H9 (cell line): ENCODE measurements at regions not wholly inside any gene's neighbourhood (a gene's known extent, or its start where the extent isn't known, plus 50 kb on each side); places are given as distances from the start of the nearest gene placed in this dataset.

Experiments used
- DNase-seq: peaks from one replicate; pipeline ENCODE4 v3.0.0-alpha.2; 2017
- H2AFZ ChIP-seq: one replicate; pipeline ENCODE4 v1.6.1; 2013; ENCODE audit warnings: mild to moderate bottlenecking, low read length, control low read depth, moderate library complexity
- H2AK5ac ChIP-seq: 2 replicates; pipeline ENCODE4 v1.6.1; 2013; ENCODE audit warnings: low read length, control low read depth, mixed read lengths; ENCODE audit not compliant: insufficient read length
- H2BK120ac ChIP-seq: one replicate; pipeline ENCODE4 v1.6.1; 2013; ENCODE audit warnings: low read depth, mild to moderate bottlenecking, low read length, control low read depth, inconsistent platforms; ENCODE audit not compliant: poor library complexity, severe bottlenecking
- H2BK12ac ChIP-seq: 2 replicates; pipeline ENCODE4 v1.6.1; 2013; ENCODE audit warnings: low read length, control low read depth, mixed read lengths, low read depth; ENCODE audit not compliant: insufficient read length
- H2BK15ac ChIP-seq: 2 replicates; pipeline ENCODE4 v1.6.1; 2013; ENCODE audit warnings: low read depth, low read length, control low read depth
- H2BK20ac ChIP-seq: one replicate; pipeline ENCODE4 v1.6.1; 2013; ENCODE audit warnings: low read depth, mild to moderate bottlenecking, low read length, control low read depth, inconsistent platforms; ENCODE audit not compliant: poor library complexity, severe bottlenecking
- H2BK5ac ChIP-seq: 2 replicates; pipeline ENCODE4 v1.6.1; 2013; ENCODE audit warnings: low read length, control low read depth, mixed read lengths; ENCODE audit not compliant: insufficient read length
- H3K14ac ChIP-seq: 2 replicates; pipeline ENCODE4 v1.6.1; 2013; ENCODE audit warnings: low read length, control low read depth; ENCODE audit not compliant: insufficient read depth
- H3K18ac ChIP-seq: 2 replicates; pipeline ENCODE4 v1.6.1; 2013; ENCODE audit warnings: low read depth, mild to moderate bottlenecking, mixed read lengths, low read length, control low read depth; ENCODE audit not compliant: insufficient read length
- H3K23ac ChIP-seq: 2 replicates; pipeline ENCODE4 v1.6.1; 2013; ENCODE audit warnings: low read length, control low read depth, mixed read lengths, low read depth; ENCODE audit not compliant: insufficient read length
- H3K23me2 ChIP-seq: 2 replicates; pipeline ENCODE4 v1.6.1; 2013; ENCODE audit warnings: low read depth, mild to moderate bottlenecking, mixed read lengths, low read length, control low read depth; ENCODE audit not compliant: insufficient read length, poor library complexity, severe bottlenecking
- H3K27ac ChIP-seq: 2 replicates; pipeline ENCODE4 v1.5.1; 2013; ENCODE audit warnings: low read length, control low read depth, mixed read lengths, low read depth; ENCODE audit not compliant: insufficient read length
- H3K27me3 ChIP-seq: 2 replicates; pipeline ENCODE4 v1.6.1; 2013; ENCODE audit warnings: low read length, control low read depth, inconsistent platforms; ENCODE audit not compliant: insufficient read depth
- H3K4ac ChIP-seq: 2 replicates; pipeline ENCODE4 v1.6.1; 2013; ENCODE audit warnings: low read depth, mild to moderate bottlenecking, control low read depth, inconsistent platforms, low read length, moderate library complexity
- H3K4me1 ChIP-seq: 2 replicates; pipeline ENCODE4 v1.6.1; 2013; ENCODE audit warnings: low read length, control low read depth, inconsistent platforms; ENCODE audit not compliant: insufficient read depth
- H3K4me2 ChIP-seq: 2 replicates; pipeline ENCODE4 v1.6.1; 2013; ENCODE audit warnings: low read length, control low read depth, mixed read lengths; ENCODE audit not compliant: insufficient read length, insufficient read depth
- H3K56ac ChIP-seq: 2 replicates; pipeline ENCODE4 v1.6.1; 2013; ENCODE audit warnings: low read depth, mild to moderate bottlenecking, mixed read lengths, low read length, control low read depth; ENCODE audit not compliant: insufficient read length
- H3K79me1 ChIP-seq: 2 replicates; pipeline ENCODE4 v1.6.1; 2013; ENCODE audit warnings: low read depth, mild to moderate bottlenecking, moderate library complexity, low read length, control low read depth, inconsistent platforms; ENCODE audit not compliant: insufficient read depth, poor library complexity, severe bottlenecking
- H3K79me2 ChIP-seq: 2 replicates; pipeline ENCODE4 v1.6.1; 2013; ENCODE audit warnings: low read length, control low read depth, inconsistent platforms; ENCODE audit not compliant: insufficient read depth
- H3K9ac ChIP-seq: 2 replicates; pipeline ENCODE4 v1.6.1; 2013; ENCODE audit warnings: low read length, control low read depth, mixed read lengths; ENCODE audit not compliant: insufficient read length; ENCODE audit errors: extremely low read depth
- H3K9me3 ChIP-seq: one replicate; pipeline ENCODE4 v1.6.1; 2013; ENCODE audit warnings: low read depth, low read length, inconsistent platforms; ENCODE audit not compliant: control insufficient read depth
- H3T11ph ChIP-seq: one replicate; pipeline ENCODE4 v1.6.1; 2013; ENCODE audit warnings: mild to moderate bottlenecking, low read length, control low read depth, inconsistent platforms
- H4K20me1 ChIP-seq: one replicate; pipeline ENCODE4 v1.6.1; 2013; ENCODE audit not compliant: control insufficient read depth, insufficient read length, insufficient read depth
- H4K5ac ChIP-seq: 2 replicates; pipeline ENCODE4 v1.6.1; 2013; ENCODE audit warnings: low read depth, mild to moderate bottlenecking, mixed read lengths, low read length, control low read depth; ENCODE audit not compliant: insufficient read length
- H4K8ac ChIP-seq: replicated peaks from 2 replicates; pipeline ENCODE4 v1.6.1; 2013; ENCODE audit warnings: low read length, control low read depth, mixed read lengths, low read depth; ENCODE audit not compliant: insufficient read length
- H4K91ac ChIP-seq: 2 replicates; pipeline ENCODE4 v1.6.1; 2013; ENCODE audit warnings: low read depth, mild to moderate bottlenecking, moderate library complexity, mixed read lengths, low read length, control low read depth; ENCODE audit not compliant: insufficient read length
- H3K27ac Mint-ChIP-seq, 3 experiments: 2 replicates in 2 of 3; 3 replicates in 1 of 3; pipeline ENCODE4 v1.8.0; 2020 to 2021; ENCODE audit warnings: mixed read lengths in 3 of 3, mild to moderate bottlenecking in 1 of 3, moderate library complexity in 1 of 3
- H3K27me3 Mint-ChIP-seq: 2 replicates; pipeline ENCODE4 v1.8.0; 2021; ENCODE audit warnings: low read depth, mild to moderate bottlenecking, moderate library complexity, mixed read lengths
- H3K36me3 Mint-ChIP-seq, 3 experiments: 2 replicates in 2 of 3; 3 replicates in 1 of 3; pipeline ENCODE4 v1.8.0; 2020 to 2021; ENCODE audit warnings: low read depth in 3 of 3, mixed read lengths in 3 of 3; ENCODE audit not compliant: insufficient read depth in 1 of 3
- H3K4me1 Mint-ChIP-seq, 2 experiments: 2 replicates each; pipeline ENCODE4 v1.8.0; 2020; ENCODE audit warnings: mixed read lengths in 2 of 2
- H3K4me3 Mint-ChIP-seq, 2 experiments: 2 replicates in 1 of 2; 3 replicates in 1 of 2; pipeline ENCODE4 v1.8.0; 2020 to 2021; ENCODE audit warnings: mild to moderate bottlenecking in 2 of 2, mixed read lengths in 2 of 2, moderate library complexity in 1 of 2
- H3K9me3 Mint-ChIP-seq, 2 experiments: 2 replicates in 1 of 2; 3 replicates in 1 of 2; pipeline ENCODE4 v1.8.0; 2020; ENCODE audit warnings: mild to moderate bottlenecking in 2 of 2, mixed read lengths in 2 of 2, moderate library complexity in 1 of 2
- CTCF ChIP-seq: fragments of 200-600 bp; sonication (generic); conservative IDR thresholded peaks from 3 replicates; pipeline ENCODE4 v1.8.0; 2021; ENCODE audit warnings: antibody characterized with exemption, mild to moderate bottlenecking
- WGBS: extraction: QIAGEN DNeasy Blood & Tissue Kit; methylation state at CpG from one replicate; pipeline ENCODE4 v1.1.7; 2013; ENCODE audit warnings: missing lambda C conversion rate, low lambda C conversion rate, mixed read lengths; ENCODE audit not compliant: insufficient read length; ENCODE audit errors: extremely low coverage; 5-methylcytosine and 5-hydroxymethylcytosine counted together

- no CpG with 5 or more reads among the region's 5 CpGs for WGBS
Observed at GRCh38 chr22:35008213-35008612, 57.7 kb upstream of the ISX start.

More at GRCh38 chr22:35008213-35008612, 57.7 kb upstream of the ISX start:
- no peak for DNase-seq
- no peak overlapping the region for H3K4me2 ChIP-seq
- H3K9me3 Mint-ChIP-seq = peaks cover 0 to 2% of the 10 kb centered on the region in 2 experiments; a peak in 2 of 5 replicates
- H3K27ac Mint-ChIP-seq = no peak overlapping the region; a peak in 1 of 7 replicates
- no peak overlapping the region for H3K4ac ChIP-seq
- no peak overlapping the region for H2AK5ac ChIP-seq
- H3K56ac ChIP-seq = no peak overlapping the region
- no peak overlapping the region for H2BK20ac ChIP-seq
- H2BK120ac ChIP-seq = no peak overlapping the region
- peaks cover 30% of the 10 kb centered on the region for H3K27me3 Mint-ChIP-seq
- H3K23ac ChIP-seq = no peak overlapping the region
- H3K79me2 ChIP-seq = no peaks in the 10 kb centered on the region
- TF ChIP-seq CTCF = no peak
- H2BK5ac ChIP-seq = no peak overlapping the region
- no peaks in the 10 kb centered on the region for H3K4me1 Mint-ChIP-seq
- peaks cover 2% of the 10 kb centered on the region for H4K20me1 ChIP-seq
- H3K14ac ChIP-seq = no peak overlapping the region
- peaks cover 0 to 3% (median 0%) of the 10 kb centered on the region in 3 experiments; a peak in 2 of 7 replicates for H3K36me3 Mint-ChIP-seq
- no peak overlapping the region for H3K9ac ChIP-seq
- H3K23me2 ChIP-seq = no peaks in the 10 kb centered on the region
- H3K27me3 ChIP-seq = no peaks in the 10 kb centered on the region
- H3K18ac ChIP-seq = no peak overlapping the region
- H3K4me1 ChIP-seq = no peaks in the 10 kb centered on the region
- H3K9me3 ChIP-seq = no peaks in the 10 kb centered on the region
- H3K79me1 ChIP-seq = no peaks in the 10 kb centered on the region
- no peak overlapping the region for H4K8ac ChIP-seq
- no peak overlapping the region for H4K5ac ChIP-seq
- no peak overlapping the region for H3K4me3 Mint-ChIP-seq
- no peak overlapping the region for H3T11ph ChIP-seq
- H2BK12ac ChIP-seq = no peak overlapping the region
- no peak overlapping the region for H2BK15ac ChIP-seq
- H4K91ac ChIP-seq = no peak overlapping the region
- H2AFZ ChIP-seq = no peak overlapping the region
- H3K27ac ChIP-seq = no peak overlapping the region
